Activated B cell treated with CpG ODN at 0.5 μM for 24 hours (primary cell): ENCODE measurements at regions not wholly inside any gene's neighbourhood (a gene's known extent, or its start where the extent isn't known, plus 50 kb on each side); places are given as distances from the start of the nearest gene placed in this dataset.

ENCODE experiments used
- ATAC-seq: fragments of 200-7000 bp; cut with Tn5 transposase; one replicate; pipeline ENCODE4 v1.10.0; 2021; ENCODE audit warnings: low read depth, mild to moderate bottlenecking, moderate library complexity
- CTCF ChIA-PET: fragments of 350-600 bp; sonication (Branson Sonifier 250); formaldehyde crosslinking; loops from one replicate; lab custom pipeline; 2021; ENCODE audit warnings: antibody characterized with exemption; lab: Charles Lee
- POLR2A ChIA-PET: fragments of 350-600 bp; sonication (Branson Sonifier 250); formaldehyde crosslinking; loops from one replicate; lab custom pipeline; 2021; ENCODE audit warnings: antibody characterized with exemption; lab: Charles Lee
- DNase-seq: peaks from one replicate; pipeline ENCODE4 v3.0.0; 2022
- H3K27ac Mint-ChIP-seq: one replicate; pipeline ENCODE4 v1.8.0; 2020; ENCODE audit warnings: mixed read lengths
- H3K27me3 Mint-ChIP-seq: one replicate; pipeline ENCODE4 v1.8.0; 2021; ENCODE audit warnings: mixed read lengths
- H3K36me3 Mint-ChIP-seq: one replicate; pipeline ENCODE4 v1.8.0; 2021; ENCODE audit warnings: low read depth, mixed read lengths
- H3K4me1 Mint-ChIP-seq: one replicate; pipeline ENCODE4 v1.8.0; 2021; ENCODE audit warnings: mixed read lengths
- H3K4me3 Mint-ChIP-seq: one replicate; pipeline ENCODE4 v1.8.0; 2020; ENCODE audit warnings: mild to moderate bottlenecking, mixed read lengths
- H3K9me3 Mint-ChIP-seq: one replicate; pipeline ENCODE4 v1.8.0; 2020; ENCODE audit warnings: mixed read lengths
- CTCF ChIP-seq: fragments of 200-600 bp; IDR thresholded peaks from one replicate; pipeline ENCODE4 v1.8.0; 2022; ENCODE audit warnings: antibody characterized with exemption, mild to moderate bottlenecking
- intact Hi-C: fragments of 100-400 bp; cut with micrococcal nuclease; formaldehyde crosslinking; loops from one replicate; pipeline ENCODE4 v1.15.1; 2024

- Mint-ChIP-seq H3K4me1 (no peaks in the 10 kb centered on the region), H3K27me3 (peaks cover 20% of the 10 kb centered on the region), H3K27ac (no peak overlapping the region), H3K36me3 (no peaks in the 10 kb centered on the region), H3K9me3 (peaks cover 5% of the 10 kb centered on the region), H3K4me3 (no peak overlapping the region)
- intact Hi-C loops, result no loop called here
- ATAC-seq (no peak), DNase-seq (no peak)
- POLR2A ChIA-PET, result no interaction called here
- CTCF ChIA-PET, result no interaction called here
- no peak for TF ChIP-seq CTCF
These were observed 229.1 kb upstream of the RTL1 start for GRCh38 chr14:101132588-101132987.

- intact Hi-C loops, result no loop called here
- CTCF ChIA-PET, result no interaction called here
- DNase-seq, result no peak
- Mint-ChIP-seq H3K27ac (no peak overlapping the region), H3K27me3 (peaks cover 16% of the 10 kb centered on the region), H3K4me1 (no peaks in the 10 kb centered on the region), H3K9me3 (peaks cover under 1% of the 10 kb centered on the region), H3K36me3 (no peaks in the 10 kb centered on the region), H3K4me3 (no peak overlapping the region)
- no peak for TF ChIP-seq CTCF
- POLR2A ChIA-PET, result no interaction called here
- ATAC-seq, result no peak
These were observed 229.5 kb upstream of the RTL1 start for GRCh38 chr14:101133068-101133467.

GRCh38 chr14:101134161-101134631, 230.7 kb upstream of the RTL1 start:
- intact Hi-C loops, result no loop called here
- Mint-ChIP-seq H3K9me3 (no peaks in the 10 kb centered on the region), H3K27me3 (peaks cover 14% of the 10 kb centered on the region), H3K36me3 (no peaks in the 10 kb centered on the region), H3K27ac (no peak overlapping the region), H3K4me3 (no peak overlapping the region), H3K4me1 (no peaks in the 10 kb centered on the region)
- no peak for DNase-seq
- no peak for ATAC-seq
- CTCF ChIA-PET, result no interaction called here
- POLR2A ChIA-PET, result no interaction called here
- no peak for TF ChIP-seq CTCF

GRCh38 chr14:101134851-101135433, 231.4 kb upstream of the RTL1 start:
- ChIA-PET CTCF (no interaction called here), POLR2A (no interaction called here)
- Mint-ChIP-seq H3K9me3 (peaks cover 3% of the 10 kb centered on the region), H3K4me3 (no peak overlapping the region), H3K36me3 (no peaks in the 10 kb centered on the region), H3K4me1 (no peaks in the 10 kb centered on the region), H3K27ac (no peak overlapping the region), H3K27me3 (peaks cover 8% of the 10 kb centered on the region)
- intact Hi-C loops, result no loop called here
- no peak for ATAC-seq
- no peak for TF ChIP-seq CTCF
- no peak for DNase-seq

GRCh38 chr14:101135796-101136742, 232.5 kb upstream of the RTL1 start:
- no peak for TF ChIP-seq CTCF
- Mint-ChIP-seq H3K9me3 (peaks cover 10% of the 10 kb centered on the region), H3K4me3 (no peak overlapping the region), H3K27me3 (peaks cover 1% of the 10 kb centered on the region), H3K36me3 (no peaks in the 10 kb centered on the region), H3K27ac (no peak overlapping the region), H3K4me1 (no peaks in the 10 kb centered on the region)
- ATAC-seq, result no peak
- no peak for DNase-seq
- ChIA-PET POLR2A (no interaction called here), CTCF (no interaction called here)
- intact Hi-C loops, result no loop called here
